ENCODE measurements at regions not wholly inside any gene's neighbourhood (a gene's known extent, or its start where the extent isn't known, plus 50 kb on each side); places are given as distances from the start of the nearest gene placed in this dataset.

- H3K4me3 ChIP-seq (ENCODE audit: low read length) = no peak overlapping the region
- intact Hi-C loops (cut with DNase I, micrococcal nuclease) = no loop called here
- H3K27ac Mint-ChIP-seq = no peak overlapping the region
- no peaks in the 10 kb centered on the region for H3K9me3 ChIP-seq (ENCODE audit: control insufficient read depth in 1 of 2, insufficient read depth in 1 of 2, low read length in 2 of 2)
- TF ChIP-seq CTCF (IDR thresholded peaks at IDR 0.05) = no peak
- H3K27me3 ChIP-seq (ENCODE audit: control insufficient read depth in 1 of 2, insufficient read depth in 2 of 2, low read length in 2 of 2) = no peaks in the 10 kb centered on the region
- H3K4me1 ChIP-seq (ENCODE audit: insufficient read depth, low read length) = no peaks in the 10 kb centered on the region
- no peaks in the 10 kb centered on the region for H3K4me1 Mint-ChIP-seq (ENCODE audit: low read depth)
- no peaks in the 10 kb centered on the region for H3K36me3 ChIP-seq (ENCODE audit: insufficient read depth, low read length)
- ChIA-PET CTCF (no interaction called here), POLR2A (interaction anchor here (0.7 kb wide), 1 partner anchor 1448 kb away, joined by 3 read pairs; no protein-coding TSS in a partner anchor)
- no peak overlapping the region for H3K27ac ChIP-seq (ENCODE audit: low read depth in 1 of 2, low read length in 2 of 2)
- no peak overlapping the region for H3K4me3 Mint-ChIP-seq
- ATAC-seq (ENCODE audit: poor library complexity) (no peak), DNase-seq (no peak)
- no peaks in the 10 kb centered on the region for H3K27me3 Mint-ChIP-seq
- H3K9me3 Mint-ChIP-seq = no peaks in the 10 kb centered on the region
- H3K36me3 Mint-ChIP-seq (ENCODE audit: low read depth) = no peaks in the 10 kb centered on the region
Observed at GRCh38 chr2:211067029-211067428, 510.6 kb downstream of the CPS1 start.

GRCh38 chr2:211068108-211068780, 511.8 kb downstream of the CPS1 start:
- ATAC-seq (ENCODE audit: poor library complexity) (no peak), DNase-seq (no peak)
- Mint-ChIP-seq H3K9me3 (no peaks in the 10 kb centered on the region), H3K4me3 (no peak overlapping the region), H3K4me1 (ENCODE audit: low read depth) (no peaks in the 10 kb centered on the region), H3K27ac (no peak overlapping the region), H3K27me3 (no peaks in the 10 kb centered on the region), H3K36me3 (ENCODE audit: low read depth) (no peaks in the 10 kb centered on the region)
- H3K4me1 ChIP-seq (ENCODE audit: insufficient read depth, low read length) = no peaks in the 10 kb centered on the region
- H3K4me3 ChIP-seq (ENCODE audit: low read length) = no peak overlapping the region
- H3K36me3 ChIP-seq (ENCODE audit: insufficient read depth, low read length) = no peaks in the 10 kb centered on the region
- H3K27me3 ChIP-seq (ENCODE audit: control insufficient read depth in 1 of 2, insufficient read depth in 2 of 2, low read length in 2 of 2) = no peaks in the 10 kb centered on the region
- intact Hi-C loops (cut with DNase I, micrococcal nuclease) = no loop called here
- TF ChIP-seq CTCF (IDR thresholded peaks at IDR 0.05) = no peak
- CTCF ChIA-PET = no interaction called here
- H3K27ac ChIP-seq (ENCODE audit: low read depth in 1 of 2, low read length in 2 of 2) = no peak overlapping the region
- POLR2A ChIA-PET = no interaction called here
- H3K9me3 ChIP-seq (ENCODE audit: control insufficient read depth in 1 of 2, insufficient read depth in 1 of 2, low read length in 2 of 2) = peaks cover 0 to 3% of the 10 kb centered on the region in 2 experiments

GRCh38 chr2:211070547-211070946, 514.1 kb downstream of the CPS1 start:
- Mint-ChIP-seq H3K27me3 (no peaks in the 10 kb centered on the region), H3K4me3 (no peak overlapping the region), H3K4me1 (ENCODE audit: low read depth) (no peaks in the 10 kb centered on the region), H3K27ac (no peak overlapping the region), H3K9me3 (no peaks in the 10 kb centered on the region), H3K36me3 (ENCODE audit: low read depth) (no peaks in the 10 kb centered on the region)
- no peak for TF ChIP-seq CTCF (IDR thresholded peaks at IDR 0.05)
- H3K27me3 ChIP-seq (ENCODE audit: control insufficient read depth in 1 of 2, insufficient read depth in 2 of 2, low read length in 2 of 2) = no peaks in the 10 kb centered on the region
- DNase-seq (no peak), ATAC-seq (ENCODE audit: poor library complexity) (no peak)
- H3K9me3 ChIP-seq (ENCODE audit: control insufficient read depth in 1 of 2, insufficient read depth in 1 of 2, low read length in 2 of 2) = peaks cover 0 to 3% of the 10 kb centered on the region in 2 experiments
- ChIA-PET POLR2A (no interaction called here), CTCF (no interaction called here)
- no peak overlapping the region for H3K4me3 ChIP-seq (ENCODE audit: low read length)
- H3K4me1 ChIP-seq (ENCODE audit: insufficient read depth, low read length) = no peaks in the 10 kb centered on the region
- H3K27ac ChIP-seq (ENCODE audit: low read depth in 1 of 2, low read length in 2 of 2) = no peak overlapping the region
- H3K36me3 ChIP-seq (ENCODE audit: insufficient read depth, low read length) = no peaks in the 10 kb centered on the region
- intact Hi-C loops (cut with DNase I, micrococcal nuclease) = no loop called here

All from CD4-positive, alpha-beta T cell (primary cell).